Thyroid gland (tissue), 4 donors: ENCODE measurements at regions not wholly inside any gene's neighbourhood (a gene's known extent, or its start where the extent isn't known, plus 50 kb on each side); places are given as distances from the start of the nearest gene placed in this dataset.

Experiments used
- CTCF ChIP-seq, 6 experiments: fragments of 200-600 bp in 3 of 6; fragments of 450-650 bp in 3 of 6; sonication (generic) in 3 of 6; IDR thresholded peaks; one replicate each; pipeline ENCODE4 v1.5.1; 2016 to 2019; ENCODE audit warnings: antibody characterized with exemption in 6 of 6, mild to moderate bottlenecking in 2 of 6, inconsistent platforms in 1 of 6, moderate library complexity in 1 of 6
- POLR2A ChIP-seq, 2 donors: fragments of 450-650 bp; IDR thresholded peaks; one replicate each; pipeline ENCODE4 v1.6.1; 2017; ENCODE audit warnings: antibody characterized with exemption in 2 of 2, mild to moderate bottlenecking in 2 of 2, moderate library complexity in 1 of 2

- TF ChIP-seq CTCF (IDR thresholded peaks at IDR 0.05) = no peak
- no peak for TF ChIP-seq POLR2A (IDR thresholded peaks at IDR 0.05)
These were observed 202.5 kb upstream of the ANKRD50 start for GRCh38 chr4:124915073-124915472.
